VCaP (cell line): ENCODE measurements at regions not wholly inside any gene's neighbourhood (a gene's known extent, or its start where the extent isn't known, plus 50 kb on each side); places are given as distances from the start of the nearest gene placed in this dataset.

Source experiments
- H3K27ac ChIP-seq: fragments of 450-650 bp; 2 replicates; pipeline ENCODE4 v1.5.1; 2017
- TF ChIP-seq, protein P1 (sequence below): fragments of 450-650 bp; conservative IDR thresholded peaks from 2 replicates; pipeline ENCODE4 v1.5.1; 2017; ENCODE audit warnings: mild to moderate bottlenecking, moderate library complexity

DNA sequence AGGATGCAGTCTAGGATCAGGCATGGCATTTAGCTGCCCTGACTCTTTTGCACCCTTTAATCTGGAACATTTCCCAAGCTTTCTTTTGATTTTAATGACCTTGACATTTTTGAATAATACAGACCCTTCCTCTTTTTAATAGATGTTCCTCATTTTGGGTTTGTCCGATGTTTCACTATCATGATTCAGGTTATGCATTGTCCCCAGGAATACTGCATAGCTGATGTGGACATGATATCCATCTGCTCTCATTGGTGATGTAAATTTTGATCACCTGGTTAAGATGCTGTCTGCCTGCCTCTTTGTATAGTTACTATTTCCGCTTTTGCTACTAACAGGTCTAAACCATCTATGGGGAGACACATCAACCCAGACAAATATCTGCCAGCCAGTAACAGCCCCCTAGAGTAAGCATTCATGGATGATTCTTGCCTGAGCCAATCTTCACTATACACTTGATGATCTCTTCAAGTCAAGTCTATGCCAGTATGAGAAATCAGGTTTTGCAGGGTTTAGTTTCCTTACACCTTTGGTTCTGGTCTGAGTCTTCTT is 50.6 kb upstream of the ULK4 start:
- TF ChIP-seq, protein P1, sequence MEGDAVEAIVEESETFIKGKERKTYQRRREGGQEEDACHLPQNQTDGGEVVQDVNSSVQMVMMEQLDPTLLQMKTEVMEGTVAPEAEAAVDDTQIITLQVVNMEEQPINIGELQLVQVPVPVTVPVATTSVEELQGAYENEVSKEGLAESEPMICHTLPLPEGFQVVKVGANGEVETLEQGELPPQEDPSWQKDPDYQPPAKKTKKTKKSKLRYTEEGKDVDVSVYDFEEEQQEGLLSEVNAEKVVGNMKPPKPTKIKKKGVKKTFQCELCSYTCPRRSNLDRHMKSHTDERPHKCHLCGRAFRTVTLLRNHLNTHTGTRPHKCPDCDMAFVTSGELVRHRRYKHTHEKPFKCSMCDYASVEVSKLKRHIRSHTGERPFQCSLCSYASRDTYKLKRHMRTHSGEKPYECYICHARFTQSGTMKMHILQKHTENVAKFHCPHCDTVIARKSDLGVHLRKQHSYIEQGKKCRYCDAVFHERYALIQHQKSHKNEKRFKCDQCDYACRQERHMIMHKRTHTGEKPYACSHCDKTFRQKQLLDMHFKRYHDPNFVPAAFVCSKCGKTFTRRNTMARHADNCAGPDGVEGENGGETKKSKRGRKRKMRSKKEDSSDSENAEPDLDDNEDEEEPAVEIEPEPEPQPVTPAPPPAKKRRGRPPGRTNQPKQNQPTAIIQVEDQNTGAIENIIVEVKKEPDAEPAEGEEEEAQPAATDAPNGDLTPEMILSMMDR = no peak
- no peak overlapping the region for H3K27ac ChIP-seq
